Esophagus (tissue), 2 donors: ENCODE measurements at regions not wholly inside any gene's neighbourhood (a gene's known extent, or its start where the extent isn't known, plus 50 kb on each side); places are given as distances from the start of the nearest gene placed in this dataset.

Source experiments
- H3K27ac ChIP-seq, 2 donors: one replicate each; pipeline ENCODE4 v1.5.1; 2013; ENCODE audit warnings: low read depth in 2 of 2, mild to moderate bottlenecking in 2 of 2, inconsistent platforms in 1 of 2, low read length in 1 of 2, moderate library complexity in 1 of 2
- H3K27me3 ChIP-seq, 2 donors: one replicate each; pipeline ENCODE4 v1.6.1; 2013; ENCODE audit warnings: low read length in 2 of 2, control low read depth in 1 of 2, mild to moderate bottlenecking in 1 of 2; ENCODE audit not compliant: insufficient read depth in 2 of 2, control insufficient read depth in 1 of 2
- H3K36me3 ChIP-seq, 2 donors: one replicate each; pipeline ENCODE4 v1.6.1; 2013; ENCODE audit warnings: low read length in 1 of 2; ENCODE audit not compliant: control insufficient read depth in 2 of 2, insufficient read depth in 2 of 2
- H3K4me1 ChIP-seq, 2 donors: one replicate each; pipeline ENCODE4 v1.6.1; 2013; ENCODE audit warnings: low read length in 1 of 2; ENCODE audit not compliant: control insufficient read depth in 2 of 2, insufficient read depth in 2 of 2
- H3K4me3 ChIP-seq, 2 donors: one replicate each; pipeline ENCODE4 v1.5.1; 2013; ENCODE audit warnings: low read length in 2 of 2, mild to moderate bottlenecking in 2 of 2, low read depth in 1 of 2, moderate library complexity in 1 of 2
- H3K9me3 ChIP-seq, 2 donors: one replicate each; pipeline ENCODE4 v1.6.1; 2013; ENCODE audit warnings: mild to moderate bottlenecking in 2 of 2, low read depth in 1 of 2, low read length in 1 of 2, moderate library complexity in 1 of 2; ENCODE audit not compliant: control insufficient read depth in 2 of 2, insufficient read depth in 1 of 2
- WGBS, 2 donors: extraction: QIAGEN DNeasy Blood & Tissue Kit; methylation state at CpG; one replicate each; pipeline ENCODE4 v1.1.7; 2013; 5-methylcytosine and 5-hydroxymethylcytosine counted together
- donor health status: healthy with polysubstance abuse.
- donor health status: Bipolar disorder and iron deficiency.

GRCh38 chr13:53123536-53123935, 94.9 kb downstream of the OLFM4 start:
- no peaks in the 10 kb centered on the region for H3K27me3 ChIP-seq
- H3K9me3 ChIP-seq = no peaks in the 10 kb centered on the region
- no peak overlapping the region for H3K27ac ChIP-seq
- H3K4me1 ChIP-seq = no peaks in the 10 kb centered on the region
- no peak overlapping the region for H3K4me3 ChIP-seq
- 78 to 82% methylated on average over 3 of the region's 3 CpGs for WGBS, 2 donors
- no peaks in the 10 kb centered on the region for H3K36me3 ChIP-seq

DNA sequence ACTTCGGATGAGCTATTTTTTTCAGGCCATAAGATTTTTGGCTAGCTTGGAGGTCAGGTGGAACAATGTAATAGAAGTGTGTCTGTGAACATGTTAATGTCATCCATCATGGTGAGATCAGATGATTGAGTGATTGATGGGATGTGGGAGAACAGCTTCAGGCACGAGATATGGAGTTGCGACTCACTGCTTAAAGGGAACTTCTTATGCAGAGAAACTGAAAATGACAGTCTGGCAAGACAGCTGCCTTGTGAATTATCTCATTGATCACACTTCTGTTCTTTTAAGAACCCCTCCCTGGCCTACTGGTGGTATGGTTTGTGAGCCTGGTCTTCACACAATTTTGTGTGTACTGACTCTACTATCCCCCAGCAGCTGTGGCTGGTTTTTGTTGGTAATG, 96.0 kb downstream of the OLFM4 start:
- Histone ChIP-seq H3K4me3 (no peak overlapping the region), H3K27ac (no peak overlapping the region)
- 73 to 79% methylated on average over 3 of the region's 3 CpGs for WGBS, 2 donors

DNA sequence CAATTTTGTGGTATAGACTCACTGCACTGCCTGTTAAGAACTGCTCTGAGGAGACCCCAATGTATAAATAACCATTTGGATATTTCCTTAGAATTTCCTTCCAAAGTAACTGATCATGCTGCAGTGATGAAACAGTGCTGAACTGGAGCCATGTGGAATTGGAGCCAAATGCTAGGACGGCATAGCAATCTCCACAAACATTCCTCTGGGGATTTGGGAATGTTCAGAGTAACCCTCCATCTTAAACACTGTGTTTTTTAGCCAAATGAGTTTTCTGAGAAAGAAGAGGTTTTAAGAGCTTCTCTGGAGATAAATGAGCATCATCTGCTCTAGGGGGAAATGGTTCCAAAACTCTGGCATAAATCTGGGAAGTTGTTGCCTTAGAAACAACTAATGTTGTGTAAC, 98.2 kb downstream of the OLFM4 start:
- WGBS, 2 donors = 20 to 45% methylated on average over 1 of the region's 1 CpG
- Histone ChIP-seq H3K27ac (no peak overlapping the region), H3K9me3 (no peaks in the 10 kb centered on the region)

More for the DNA sequence above, 96.0 kb downstream of the OLFM4 start:
- Histone ChIP-seq H3K4me1 (no peaks in the 10 kb centered on the region), H3K9me3 (no peaks in the 10 kb centered on the region), H3K27me3 (no peaks in the 10 kb centered on the region), H3K36me3 (no peaks in the 10 kb centered on the region)

GRCh38 chr13:53127373-53127772, 98.8 kb downstream of the OLFM4 start:
- Histone ChIP-seq H3K36me3 (no peaks in the 10 kb centered on the region), H3K4me3 (no peak overlapping the region), H3K9me3 (no peaks in the 10 kb centered on the region), H3K4me1 (no peaks in the 10 kb centered on the region), H3K27ac (no peak overlapping the region), H3K27me3 (no peaks in the 10 kb centered on the region)
- WGBS, 2 donors = 56 to 72% methylated on average over 2 of the region's 2 CpGs

More for the DNA sequence above, 98.2 kb downstream of the OLFM4 start:
- no peaks in the 10 kb centered on the region for H3K27me3 ChIP-seq
- no peaks in the 10 kb centered on the region for H3K36me3 ChIP-seq
- H3K4me3 ChIP-seq = no peak overlapping the region
- H3K4me1 ChIP-seq = no peaks in the 10 kb centered on the region

DNA sequence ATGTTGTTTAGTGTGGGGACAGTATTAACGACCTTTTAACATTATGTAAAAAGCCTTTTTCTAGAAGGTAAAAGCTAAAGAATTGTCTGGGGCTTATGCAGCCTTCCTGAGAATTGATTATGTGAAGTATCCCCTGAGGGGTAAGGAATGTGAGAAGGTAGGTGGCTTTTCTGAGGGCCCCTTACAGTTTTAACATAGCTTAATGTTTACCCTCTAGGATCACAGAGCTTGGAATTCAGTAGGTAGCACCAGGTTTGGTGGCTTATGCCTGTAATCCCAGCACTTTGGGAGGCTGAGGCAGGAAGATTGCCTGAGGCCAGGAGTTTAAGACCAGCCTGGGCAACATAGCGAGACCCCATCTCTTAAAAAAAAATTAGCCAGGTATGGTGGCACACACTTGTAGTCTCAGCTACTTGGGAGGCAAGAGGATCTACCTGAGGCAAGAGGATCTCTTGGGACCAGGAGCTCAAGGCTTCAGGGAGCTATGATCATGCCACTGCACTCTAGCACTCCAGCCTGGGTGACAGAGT, 101.3 kb downstream of the OLFM4 start:
- no peaks in the 10 kb centered on the region for H3K4me1 ChIP-seq
- 62 to 67% methylated on average over 2 of the region's 2 CpGs for WGBS, 2 donors
- no peak overlapping the region for H3K4me3 ChIP-seq
- H3K27me3 ChIP-seq = no peaks in the 10 kb centered on the region
- H3K27ac ChIP-seq = no peak overlapping the region
- H3K36me3 ChIP-seq = no peaks in the 10 kb centered on the region
- peaks cover 0 to 1% of the 10 kb centered on the region in 2 donors for H3K9me3 ChIP-seq

GRCh38 chr13:53131361-53131760, 102.7 kb downstream of the OLFM4 start:
- peaks cover 0 to 1% of the 10 kb centered on the region in 2 donors for H3K9me3 ChIP-seq
- H3K27ac ChIP-seq = no peak overlapping the region
- 84 to 85% methylated on average over 3 of the region's 3 CpGs for WGBS, 2 donors
- H3K4me3 ChIP-seq = no peak overlapping the region
- no peaks in the 10 kb centered on the region for H3K27me3 ChIP-seq
- no peaks in the 10 kb centered on the region for H3K36me3 ChIP-seq
- H3K4me1 ChIP-seq = no peaks in the 10 kb centered on the region

- WGBS, 2 donors = 63 to 76% methylated on average over 2 of the region's 2 CpGs
Measured at GRCh38 chr13:53135301-53135700, 106.7 kb downstream of the OLFM4 start.

GRCh38 chr13:53136554-53137215, 108.1 kb downstream of the OLFM4 start:
- no peaks in the 10 kb centered on the region for H3K4me1 ChIP-seq
- no peaks in the 10 kb centered on the region for H3K36me3 ChIP-seq
- no peak overlapping the region for H3K4me3 ChIP-seq
- 75 to 77% methylated on average over 3 of the region's 3 CpGs for WGBS, 2 donors
- H3K27me3 ChIP-seq = no peaks in the 10 kb centered on the region
- H3K9me3 ChIP-seq = peaks cover 0 to 1% of the 10 kb centered on the region in 2 donors
- no peak overlapping the region for H3K27ac ChIP-seq

More at GRCh38 chr13:53135301-53135700, 106.7 kb downstream of the OLFM4 start:
- H3K36me3 ChIP-seq = no peaks in the 10 kb centered on the region
- peaks cover 0 to 1% of the 10 kb centered on the region in 2 donors for H3K9me3 ChIP-seq
- no peaks in the 10 kb centered on the region for H3K4me1 ChIP-seq
- H3K27me3 ChIP-seq = no peaks in the 10 kb centered on the region
- no peak overlapping the region for H3K4me3 ChIP-seq
- H3K27ac ChIP-seq = no peak overlapping the region

DNA sequence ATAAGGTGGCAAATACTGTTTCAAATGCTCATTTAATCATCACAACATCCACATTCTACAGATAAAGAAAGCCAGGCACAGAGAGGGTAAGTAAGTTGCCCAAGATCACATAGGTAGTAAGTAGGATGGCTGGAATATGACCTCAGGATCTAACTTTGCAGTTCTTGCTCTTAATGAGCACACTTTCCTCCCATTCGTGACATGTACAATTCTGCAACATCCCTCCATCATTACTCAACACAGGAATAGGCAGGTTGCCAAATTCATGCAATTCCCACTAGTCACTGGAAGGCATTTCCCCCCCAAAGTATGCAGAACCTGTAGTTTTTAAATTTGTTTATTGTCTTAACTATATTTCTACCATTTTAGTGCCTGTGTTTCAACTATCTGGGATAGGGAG, 109.2 kb downstream of the OLFM4 start:
- 30 to 37% methylated on average over 1 of the region's 1 CpG for WGBS, 2 donors
- Histone ChIP-seq H3K4me1 (no peaks in the 10 kb centered on the region), H3K36me3 (no peaks in the 10 kb centered on the region), H3K27me3 (no peaks in the 10 kb centered on the region), H3K9me3 (peaks cover 0 to 1% of the 10 kb centered on the region in 2 donors), H3K27ac (no peak overlapping the region), H3K4me3 (no peak overlapping the region)
